Endothelial cell of umbilical vein (primary cell): ENCODE measurements at regions not wholly inside any gene's neighbourhood (a gene's known extent, or its start where the extent isn't known, plus 50 kb on each side); places are given as distances from the start of the nearest gene placed in this dataset.

Experiments used
- BruUV-seq: library from RNA; stranded (reverse); fragments of 400-500 nt; replicated peaks from 2 replicates; lab custom pipeline; 2021; lab: Mats Ljungman, UMichigan
- CTCF ChIA-PET: fragments of 300-600, 350-600 bp; sonication (Branson Sonifier 250); formaldehyde crosslinking; loops from one replicate; lab custom pipeline; 2021; ENCODE audit warnings: antibody characterized with exemption, inconsistent platforms; lab: Charles Lee
- POLR2A ChIA-PET: fragments of 300-600, 350-600 bp; sonication (Branson Sonifier 250); formaldehyde crosslinking; loops from one replicate; lab custom pipeline; 2021; ENCODE audit warnings: antibody characterized with exemption, inconsistent platforms; lab: Charles Lee
- DNase-seq: peaks from one replicate; pipeline ENCODE4 v3.0.0-alpha.2; 2011; ENCODE audit warnings: low read depth, low spot score
- FAIRE-seq: peaks from 2 replicates; lab custom pipeline; 2011; peaks lifted over from hg19 to GRCh38; lab: Jason Lieb, UNC
- H2AFZ ChIP-seq: 2 replicates; pipeline ENCODE4 v1.6.0; 2012; ENCODE audit warnings: low read depth, low read length, control low read depth, inconsistent platforms
- H3K27ac ChIP-seq: 2 replicates; pipeline ENCODE4 v1.5.1; 2011; ENCODE audit warnings: low read depth, mild to moderate bottlenecking, control low read depth, low read length, moderate library complexity; ENCODE audit not compliant: insufficient read depth
- H3K27me3 ChIP-seq, 2 experiments: 2 replicates each; pipeline versions ENCODE4 v1.6.0 to v1.6.1; 2011; ENCODE audit warnings: low read length in 2 of 2, mixed read lengths in 1 of 2; ENCODE audit not compliant: control insufficient read depth in 2 of 2, insufficient read depth in 2 of 2
- H3K36me3 ChIP-seq, 2 experiments: 2 replicates in 1 of 2; 3 replicates in 1 of 2; pipeline ENCODE4 v1.5.1; 2011; ENCODE audit warnings: low read length in 2 of 2, mild to moderate bottlenecking in 1 of 2, moderate library complexity in 1 of 2; ENCODE audit not compliant: control insufficient read depth in 2 of 2, insufficient read depth in 2 of 2; ENCODE audit errors: extremely low read depth in 1 of 2
- H3K4me1 ChIP-seq: 3 replicates; pipeline ENCODE4 v1.5.1; 2011; ENCODE audit warnings: mild to moderate bottlenecking, low read length; ENCODE audit not compliant: control insufficient read depth, insufficient read depth; ENCODE audit errors: extremely low read depth
- H3K4me2 ChIP-seq: 2 replicates; pipeline ENCODE4 v1.6.1; 2011; ENCODE audit warnings: low read length, control low read depth, mixed read lengths; ENCODE audit not compliant: insufficient read depth
- H3K4me3 ChIP-seq, 3 experiments: fragments of 200-600 bp in 1 of 3; sonication (generic), shearing (Covaris generic) in 1 of 3; replicated peaks in 1 of 3; 2 replicates each; pipeline ENCODE4 v1.5.1; 2011 to 2016; ENCODE audit warnings: control low read depth in 3 of 3, low read length in 3 of 3, mild to moderate bottlenecking in 2 of 3, inconsistent platforms in 1 of 3, low read depth in 1 of 3, moderate library complexity in 1 of 3; ENCODE audit not compliant: insufficient read depth in 1 of 3
- H3K79me2 ChIP-seq: 2 replicates; pipeline ENCODE4 v1.6.0; 2012; ENCODE audit warnings: low read length, inconsistent platforms; ENCODE audit not compliant: control insufficient read depth, insufficient read depth
- H3K9ac ChIP-seq: replicated peaks from 2 replicates; pipeline ENCODE3; 2011; ENCODE audit warnings: low read length, control low read depth; ENCODE audit not compliant: insufficient read depth; ENCODE audit errors: extremely low read depth
- H3K9me1 ChIP-seq: replicated peaks from 3 replicates; pipeline ENCODE4 v1.6.0; 2011; ENCODE audit warnings: mild to moderate bottlenecking, low read length; ENCODE audit not compliant: control insufficient read depth, insufficient read depth; ENCODE audit errors: extremely low read depth
- H3K9me3 ChIP-seq: replicated peaks from 2 replicates; pipeline ENCODE4 v1.5.1; 2012; ENCODE audit warnings: low read length, inconsistent platforms; ENCODE audit not compliant: control insufficient read depth, insufficient read depth
- H4K20me1 ChIP-seq: replicated peaks from 2 replicates; pipeline ENCODE3; 2011; ENCODE audit warnings: mild to moderate bottlenecking, low read length; ENCODE audit not compliant: control insufficient read depth, insufficient read depth; ENCODE audit errors: extremely low read depth
- CTCF ChIP-seq, 2 donors: IDR thresholded peaks; 1 replicate in 1 of 2; 2 replicates in 1 of 2; pipeline ENCODE4 v1.5.1; 2011; ENCODE audit warnings: low read length in 2 of 2, mild to moderate bottlenecking in 2 of 2, moderate library complexity in 2 of 2, control low read depth in 1 of 2, inconsistent platforms in 1 of 2, low read depth in 1 of 2; ENCODE audit not compliant: insufficient read depth in 1 of 2; ENCODE audit errors: extremely low read depth in 1 of 2
- EZH2 ChIP-seq: IDR thresholded peaks from 2 replicates; pipeline ENCODE4 v1.6.1; 2012; ENCODE audit warnings: borderline replicate concordance, low read depth, mild to moderate bottlenecking, moderate library complexity, low read length, inconsistent platforms; ENCODE audit not compliant: severe bottlenecking
- FOS ChIP-seq: IDR thresholded peaks from 2 replicates; pipeline ENCODE4 v1.6.1; 2011; ENCODE audit warnings: mild to moderate bottlenecking, low read length, moderate library complexity, borderline replicate concordance; ENCODE audit not compliant: insufficient read depth
- GATA2 ChIP-seq: IDR thresholded peaks from 2 replicates; pipeline ENCODE4 v1.7.0; 2011; ENCODE audit warnings: low read depth, mild to moderate bottlenecking, moderate library complexity, mixed read lengths, low read length; ENCODE audit not compliant: insufficient read length, insufficient read depth
- JUN ChIP-seq: IDR thresholded peaks from 2 replicates; pipeline ENCODE4 v1.6.1; 2011; ENCODE audit warnings: borderline replicate concordance, low read depth; ENCODE audit not compliant: insufficient read length, insufficient read depth
- MYC ChIP-seq: IDR thresholded peaks from one replicate; pipeline ENCODE4 v1.6.1; 2011; ENCODE audit warnings: mild to moderate bottlenecking, low read depth, low read length
- POLR2A ChIP-seq: IDR thresholded peaks from 2 replicates; pipeline ENCODE4 v1.6.1; 2012; ENCODE audit warnings: low read depth, mild to moderate bottlenecking, control low read depth, low read length
- POLR2AphosphoS5 ChIP-seq: IDR thresholded peaks from 2 replicates; pipeline ENCODE4 v1.6.1; 2012; ENCODE audit warnings: low read depth, mild to moderate bottlenecking, control low read depth, low read length, moderate library complexity; ENCODE audit not compliant: insufficient read depth
- dilution Hi-C: fragments of 300-500 bp; cut with MboI; formaldehyde crosslinking; loops from one replicate; pipeline ENCODE4 v1.15.0; 2019; ENCODE audit warnings: low sequenced_read_pairs; ENCODE audit not compliant: extremely low pct_ligation_motif_present
- intact Hi-C: fragments of 100-400 bp; cut with micrococcal nuclease; formaldehyde crosslinking; loops from one replicate; pipeline ENCODE4 v1.10.0; 2022
- TF ChIP-seq, protein P1 (sequence below): IDR thresholded peaks from 2 replicates; pipeline ENCODE4 v1.6.1; 2011; ENCODE audit not compliant: insufficient read depth, insufficient read length

- no peak overlapping the region for H3K4me3 ChIP-seq
- FAIRE-seq = no peak
- H3K36me3 ChIP-seq = no peaks in the 10 kb centered on the region
- intact Hi-C loops = no loop called here
- H4K20me1 ChIP-seq = no peaks in the 10 kb centered on the region
- H3K27me3 ChIP-seq = peaks cover 2 to 6% of the 10 kb centered on the region in 2 experiments
- no peak overlapping the region for H3K27ac ChIP-seq
- no peaks in the 10 kb centered on the region for H3K79me2 ChIP-seq
- no peak overlapping the region for H3K4me2 ChIP-seq
- ChIA-PET CTCF (interaction anchor here (1.2 to 1.4 kb wide), 2 partner anchors 21 to 447 kb away, joined by 3 to 6 read pairs; no protein-coding TSS in a partner anchor), POLR2A (no interaction called here)
- BruUV-seq = no TSS peak
- no peak for DNase-seq
- H3K9me3 ChIP-seq = no peaks in the 10 kb centered on the region
- H3K9me1 ChIP-seq = no peaks in the 10 kb centered on the region
- TF ChIP-seq POLR2A (no peak), CTCF (IDR thresholded peaks at IDR 0.05; ENCODE audit: extremely low read depth in 1 of 2, insufficient read depth in 1 of 2, low read depth in 1 of 2, low read length in 2 of 2) (no peak), EZH2 (no peak), POLR2AphosphoS5 (no peak), FOS (no peak), MYC (no peak), GATA2 (no peak), JUN (no peak)
- TF ChIP-seq, protein P1, sequence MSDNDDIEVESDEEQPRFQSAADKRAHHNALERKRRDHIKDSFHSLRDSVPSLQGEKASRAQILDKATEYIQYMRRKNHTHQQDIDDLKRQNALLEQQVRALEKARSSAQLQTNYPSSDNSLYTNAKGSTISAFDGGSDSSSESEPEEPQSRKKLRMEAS = no peak
- H2AFZ ChIP-seq = no peak overlapping the region
- H3K9ac ChIP-seq = no peak overlapping the region
- H3K4me1 ChIP-seq = no peaks in the 10 kb centered on the region
- dilution Hi-C loops = no loop called here
These were observed 57.3 kb upstream of the HSPB3 start for GRCh38 chr5:54398191-54398590.
